K562 (cell line): ENCODE measurements at regions not wholly inside any gene's neighbourhood (a gene's known extent, or its start where the extent isn't known, plus 50 kb on each side); places are given as distances from the start of the nearest gene placed in this dataset.

Experiments used
- ATAC-seq: fragments of 200-7000 bp; cut with Tn5 transposase; 3 replicates; pipeline ENCODE4 v1.9.1; 2020; ENCODE audit warnings: moderate library complexity
- BruUV-seq: library from RNA; stranded (reverse); fragments of 400-500 nt; replicated peaks from 2 replicates; lab custom pipeline; 2021; lab: Mats Ljungman, UMichigan
- CTCF ChIA-PET: fragments of 300-600 bp; formaldehyde crosslinking; extraction: SDS; loops from one replicate; lab custom pipeline; 2021; ENCODE audit warnings: low intra/inter-chr PET ratio; lab: Yijun Ruan, JAX
- POLR2A ChIA-PET: fragments of 300-600, 350-650 bp; sonication (Branson Sonifier 250); formaldehyde crosslinking; extraction: SDS; loops from one replicate; lab custom pipeline; 2021; ENCODE audit warnings: antibody characterized with exemption, inconsistent platforms; lab: Yijun Ruan, JAX
- DNase-seq, 4 experiments: peaks; one replicate each; pipeline versions ENCODE4 v3.0.0 to v3.0.0-alpha.2; 2011 to 2018; ENCODE audit warnings: low spot score in 3 of 4, mixed read lengths in 3 of 4; ENCODE audit errors: extremely low read depth in 1 of 4
- FAIRE-seq: peaks from 2 replicates; lab custom pipeline; 2011; peaks lifted over from hg19 to GRCh38; lab: Jason Lieb, UNC
- H2AFZ ChIP-seq: 2 replicates; pipeline ENCODE4 v1.6.0; 2011; ENCODE audit warnings: low read depth, low read length, control low read depth, inconsistent platforms
- H3K27ac ChIP-seq: fragments of 200-600 bp; 3 replicates; pipeline ENCODE4 v1.8.0; 2011; ENCODE audit warnings: low read depth, mild to moderate bottlenecking, control low read depth, inconsistent platforms, low read length, moderate library complexity, mixed read lengths; ENCODE audit errors: extremely low read depth
- H3K27me3 ChIP-seq, 2 experiments: fragments of 300-600 bp in 1 of 2; 2 replicates in 1 of 2; 3 replicates in 1 of 2; pipeline versions ENCODE4 v1.6.0 to v1.8.0; 2011; ENCODE audit warnings: inconsistent platforms in 2 of 2, low read length in 2 of 2, mild to moderate bottlenecking in 1 of 2, mixed read lengths in 1 of 2, moderate library complexity in 1 of 2; ENCODE audit not compliant: control insufficient read depth in 2 of 2, insufficient read depth in 2 of 2
- H3K36me3 ChIP-seq: fragments of 300-600 bp; 3 replicates; pipeline ENCODE4 v1.8.0; 2011; ENCODE audit warnings: mild to moderate bottlenecking, low read length, inconsistent platforms; ENCODE audit not compliant: control insufficient read depth, insufficient read depth
- H3K4me1 ChIP-seq, 2 experiments: fragments of 200-600 bp in 1 of 2; replicated peaks in 1 of 2; 2 replicates in 1 of 2; 3 replicates in 1 of 2; pipeline versions ENCODE4 v1.5.1 to v1.8.0; 2011; ENCODE audit warnings: inconsistent platforms in 2 of 2, low read length in 2 of 2, mild to moderate bottlenecking in 1 of 2, mixed read lengths in 1 of 2, moderate library complexity in 1 of 2; ENCODE audit not compliant: control insufficient read depth in 2 of 2, insufficient read depth in 2 of 2
- H3K4me2 ChIP-seq: 2 replicates; pipeline ENCODE4 v1.6.1; 2011; ENCODE audit warnings: low read length, control low read depth, inconsistent platforms, mixed read lengths; ENCODE audit not compliant: insufficient read depth
- H3K4me3 ChIP-seq: fragments of 200-600 bp; sonication (generic), shearing (Covaris generic); 2 replicates; pipeline ENCODE4 v1.5.1; 2016; ENCODE audit warnings: control low read depth, inconsistent platforms
- H3K79me2 ChIP-seq: fragments of 200-600 bp; 3 replicates; pipeline ENCODE4 v1.8.0; 2011; ENCODE audit warnings: low read length, inconsistent platforms; ENCODE audit not compliant: control insufficient read depth, insufficient read depth
- H3K9ac ChIP-seq, 2 experiments: 2 replicates each; pipeline versions ENCODE4 v1.6.0 to v1.6.1; 2011; ENCODE audit warnings: low read depth in 2 of 2, low read length in 2 of 2, control low read depth in 1 of 2, inconsistent platforms in 1 of 2, mild to moderate bottlenecking in 1 of 2, mixed read lengths in 1 of 2; ENCODE audit not compliant: insufficient read depth in 1 of 2
- H3K9me1 ChIP-seq: one replicate; pipeline ENCODE4 v1.6.0; 2011; ENCODE audit warnings: inconsistent platforms, mild to moderate bottlenecking, low read length, moderate library complexity; ENCODE audit not compliant: control insufficient read depth, insufficient read depth
- H3K9me3 ChIP-seq: replicated peaks from 2 replicates; pipeline ENCODE4 v1.5.1; 2011; ENCODE audit warnings: low read depth, low read length, inconsistent platforms; ENCODE audit not compliant: control insufficient read depth, insufficient read depth
- H4K20me1 ChIP-seq: replicated peaks from 2 replicates; pipeline ENCODE4 v1.6.1; 2011; ENCODE audit warnings: low read length, inconsistent platforms, mixed read lengths; ENCODE audit not compliant: control insufficient read depth, insufficient read depth
- E2F4 ChIP-seq: sonication (generic); formaldehyde crosslinking; IDR thresholded peaks from 2 replicates; pipeline ENCODE4 v1.8.0; 2022; ENCODE audit warnings: mild to moderate bottlenecking, low read depth, missing genetic modification reagents
- EZH2 ChIP-seq: IDR thresholded peaks from 2 replicates; pipeline ENCODE4 v1.6.1; 2012; ENCODE audit warnings: low read depth, mild to moderate bottlenecking, inconsistent platforms, low read length, borderline replicate concordance
- FOXK1 ChIP-seq: sonication (generic); formaldehyde crosslinking; IDR thresholded peaks from 2 replicates; pipeline ENCODE4 v1.8.0; 2022; ENCODE audit warnings: missing genetic modification reagents, mild to moderate bottlenecking, borderline replicate concordance
- KLF1 ChIP-seq: fragments of 450-650 bp; IDR thresholded peaks from 2 replicates; pipeline ENCODE4 v1.6.1; 2016; ENCODE audit warnings: missing genetic modification characterization, missing compliant biosample characterization
- MBD1 ChIP-seq: fragments of 250-450 bp; sonication (Bioruptor Pico); IDR thresholded peaks from 2 replicates; pipeline ENCODE4 v1.8.0; 2022; ENCODE audit warnings: inconsistent platforms
- MYNN ChIP-seq, 2 experiments: sonication (generic); formaldehyde crosslinking in 1 of 2; IDR thresholded peaks; 2 replicates each; pipeline versions ENCODE4 v1.5.0 to v1.6.1; 2016 to 2020; ENCODE audit warnings: antibody characterized with exemption in 1 of 2, missing genetic modification reagents in 1 of 2
- NBN ChIP-seq: fragments of 450-650 bp; IDR thresholded peaks from 2 replicates; pipeline ENCODE4 v1.6.1; 2016; ENCODE audit warnings: low read depth, mild to moderate bottlenecking
- NFIX ChIP-seq: fragments of 250-450 bp; sonication (Bioruptor Pico); IDR thresholded peaks from 2 replicates; pipeline ENCODE4 v1.4.0; 2020; ENCODE audit warnings: low read depth, mild to moderate bottlenecking, moderate library complexity
- NRF1 ChIP-seq, 2 experiments: fragments of 450-650 bp; IDR thresholded peaks in 1 of 2; conservative IDR thresholded peaks in 1 of 2; 2 replicates each; pipeline ENCODE4 v1.6.1; 2014; ENCODE audit warnings: mild to moderate bottlenecking in 2 of 2
- PHF8 ChIP-seq: fragments of 200-600 bp; sonication (generic); IDR thresholded peaks from 2 replicates; pipeline ENCODE4 v1.6.1; 2012; ENCODE audit warnings: mixed run types, mild to moderate bottlenecking, inconsistent platforms, low read length, moderate library complexity, borderline replicate concordance
- RBM15 ChIP-seq: fragments of 200-400 bp; formaldehyde crosslinking; IDR thresholded peaks from 2 replicates; pipeline ENCODE4 v1.6.1; 2018; ENCODE audit warnings: mild to moderate bottlenecking, low read length, moderate library complexity; ENCODE audit not compliant: insufficient read depth
- SP1 ChIP-seq: sonication (generic); formaldehyde crosslinking; IDR thresholded peaks from 2 replicates; pipeline ENCODE4 v1.8.1; 2022; ENCODE audit warnings: mild to moderate bottlenecking, missing genetic modification reagents
- TAF15 ChIP-seq: fragments of 200-400 bp; formaldehyde crosslinking; IDR thresholded peaks from 2 replicates; pipeline ENCODE4 v1.6.1; 2017; ENCODE audit warnings: mild to moderate bottlenecking, low read depth, low read length, moderate library complexity
- TCF7L2 ChIP-seq: fragments of 150-350 bp; IDR thresholded peaks from 2 replicates; pipeline ENCODE4 v1.6.1; 2016; ENCODE audit warnings: low read depth, mild to moderate bottlenecking, low read length, moderate library complexity
- XRCC3 ChIP-seq: fragments of 450-650 bp; IDR thresholded peaks from 2 replicates; pipeline ENCODE4 v1.6.1; 2017; ENCODE audit warnings: mild to moderate bottlenecking, moderate library complexity
- ZNF644 ChIP-seq: fragments of 200-800 bp; sonication (Bioruptor generic); IDR thresholded peaks from 2 replicates; pipeline ENCODE4 v1.6.1; 2016; ENCODE audit warnings: low read depth, missing genetic modification characterization, missing compliant biosample characterization
- ZNF780A ChIP-seq: fragments of 250-450 bp; sonication (Bioruptor Pico); IDR thresholded peaks from 2 replicates; pipeline ENCODE4 v1.5.0; 2021; ENCODE audit warnings: mild to moderate bottlenecking
- WGBS: fragments of 100-300 bp; shearing (Covaris generic); methylation state at CpG from one replicate; pipeline ENCODE4 v1.1.6; 2016; ENCODE audit warnings: low coverage, mixed read lengths; ENCODE audit not compliant: insufficient coverage; ENCODE audit errors: missing lambda C conversion rate; 5-methylcytosine and 5-hydroxymethylcytosine counted together
- in situ Hi-C: fragments of 300-500 bp; cut with MboI; formaldehyde crosslinking; loops from 4 replicates; pipeline ENCODE4 v1.15.0; 2018; ENCODE audit warnings: inconsistent platforms, mixed read lengths
- intact Hi-C: fragments of 100-400 bp; cut with micrococcal nuclease; formaldehyde crosslinking; loops from 2 replicates; pipeline ENCODE4 v1.14.2; 2022

GRCh38 chr6:63478734-63479133, 93.5 kb upstream of the LOC128125822 start:
- intact Hi-C loops: no loop called here
- CTCF ChIA-PET: no interaction called here

GRCh38 chr6:63486196-63486595, 86.1 kb upstream of the LOC128125822 start:
- DNase-seq (no peak), FAIRE-seq (no peak), ATAC-seq (no peak)
- Histone ChIP-seq H3K4me2 (no peak overlapping the region), H3K9me1 (no peaks in the 10 kb centered on the region), H3K4me1 (no peaks in the 10 kb centered on the region), H3K9me3 (no peaks in the 10 kb centered on the region), H2AFZ (no peak overlapping the region), H3K27me3 (no peaks in the 10 kb centered on the region), H3K36me3 (no peaks in the 10 kb centered on the region), H3K4me3 (no peak overlapping the region), H4K20me1 (no peaks in the 10 kb centered on the region), H3K27ac (no peak overlapping the region), H3K9ac (no peak overlapping the region), H3K79me2 (no peaks in the 10 kb centered on the region)
- no peak for TF ChIP-seq TCF7L2
- no peak for TF ChIP-seq FOXK1 (CRISPR knock-in tag)
- no peak for TF ChIP-seq RBM15
- TF ChIP-seq ZNF644 (tag): no peak
- TF ChIP-seq ZNF780A (CRISPR knock-in tag): no peak
- no peak for TF ChIP-seq NRF1 (conservative IDR thresholded peaks at IDR 0.05 in 1 of 2, IDR thresholded peaks at IDR 0.05 in 1 of 2)
- TF ChIP-seq PHF8: no peak
- TF ChIP-seq MYNN (IDR thresholded peaks at IDR 0.05): no peak
- TF ChIP-seq MYNN (CRISPR knock-in tag; IDR thresholded peaks at IDR 0.05): no peak
- no peak for TF ChIP-seq E2F4 (CRISPR knock-in tag)
- TF ChIP-seq SP1: no peak
- no peak for TF ChIP-seq NFIX
- no peak for TF ChIP-seq MBD1
- TF ChIP-seq TAF15: no peak
- TF ChIP-seq EZH2: no peak
- no peak for TF ChIP-seq NBN
- intact Hi-C loops (no loop called here), in situ Hi-C loops (no loop called here)
- WGBS: 0% methylated on average over 2 of the region's 2 CpGs
- BruUV-seq: no TSS peak
- ChIA-PET POLR2A (no interaction called here), CTCF (no interaction called here)

More at GRCh38 chr6:63478734-63479133, 93.5 kb upstream of the LOC128125822 start:
- no peaks in the 10 kb centered on the region for H4K20me1 ChIP-seq
- H3K9ac ChIP-seq: no peak overlapping the region
- 0% methylated on average over 1 of the region's 1 CpG for WGBS
- no peaks in the 10 kb centered on the region for H3K79me2 ChIP-seq
- no peak overlapping the region for H2AFZ ChIP-seq
- H3K9me3 ChIP-seq: no peaks in the 10 kb centered on the region
- H3K4me3 ChIP-seq: no peak overlapping the region
- H3K27ac ChIP-seq: no peak overlapping the region
- no TSS peak for BruUV-seq
- no peaks in the 10 kb centered on the region for H3K4me1 ChIP-seq
- H3K9me1 ChIP-seq: no peaks in the 10 kb centered on the region
- POLR2A ChIA-PET: no interaction called here
- H3K36me3 ChIP-seq: no peaks in the 10 kb centered on the region
- TF ChIP-seq XRCC3 (no peak), KLF1 (tag) (no peak)
- TF ChIP-seq, all 486 proteins: peak for 0
- FAIRE-seq (no peak), ATAC-seq (no peak), DNase-seq (no peak)
- in situ Hi-C loops: no loop called here
- Histone ChIP-seq H3K4me2 (no peak overlapping the region), H3K27me3 (no peaks in the 10 kb centered on the region)
